ENCODE measurements at regions not wholly inside any gene's neighbourhood (a gene's known extent, or its start where the extent isn't known, plus 50 kb on each side); places are given as distances from the start of the nearest gene placed in this dataset.

- Histone ChIP-seq H3K4me3 (no peak overlapping the region), H3K36me3 (no peaks in the 10 kb centered on the region), H3K9me3 (no peaks in the 10 kb centered on the region), H3K4me1 (no peaks in the 10 kb centered on the region), H3K27me3 (no peaks in the 10 kb centered on the region), H3K27ac (no peak overlapping the region)
- TF ChIP-seq CTCF (IDR thresholded peaks at IDR 0.05) = no peak
- TF ChIP-seq EP300 (IDR thresholded peaks at IDR 0.05) = no peak
- TF ChIP-seq POLR2AphosphoS5 (IDR thresholded peaks at IDR 0.05) = no peak
- no peak for TF ChIP-seq POLR2A (IDR thresholded peaks at IDR 0.05)
- 50 to 66% methylated on average over 4 of the region's 4 CpGs for WGBS, 2 donors
- no peak for DNase-seq
- intact Hi-C loops (cut with DNase I) = no loop called here
Observed at GRCh38 chr2:136219963-136220362, 102.0 kb upstream of the CXCR4 start.

GRCh38 chr2:136219341-136219740 lies 101.4 kb upstream of the CXCR4 start:
- Histone ChIP-seq H3K36me3 (no peaks in the 10 kb centered on the region), H3K4me3 (no peak overlapping the region), H3K9me3 (no peaks in the 10 kb centered on the region), H3K27ac (no peak overlapping the region), H3K27me3 (no peaks in the 10 kb centered on the region), H3K4me1 (no peaks in the 10 kb centered on the region)
- 72 to 82% methylated on average over 6 of the region's 6 CpGs for WGBS, 2 donors
- DNase-seq = no peak
- intact Hi-C loops (cut with DNase I) = no loop called here
- TF ChIP-seq CTCF (IDR thresholded peaks at IDR 0.05) (no peak), POLR2AphosphoS5 (IDR thresholded peaks at IDR 0.05) (no peak), EP300 (IDR thresholded peaks at IDR 0.05) (no peak), POLR2A (IDR thresholded peaks at IDR 0.05) (no peak)

GRCh38 chr2:136217996-136218395 lies 100.0 kb upstream of the CXCR4 start:
- TF ChIP-seq CTCF (IDR thresholded peaks at IDR 0.05) = no peak
- no peak for TF ChIP-seq EP300 (IDR thresholded peaks at IDR 0.05)
- TF ChIP-seq POLR2A (IDR thresholded peaks at IDR 0.05) = no peak
- TF ChIP-seq POLR2AphosphoS5 (IDR thresholded peaks at IDR 0.05) = no peak
- Histone ChIP-seq H3K27me3 (no peaks in the 10 kb centered on the region), H3K4me3 (no peak overlapping the region), H3K9me3 (no peaks in the 10 kb centered on the region), H3K27ac (no peak overlapping the region), H3K4me1 (no peaks in the 10 kb centered on the region), H3K36me3 (no peaks in the 10 kb centered on the region)
- intact Hi-C loops (cut with DNase I) = no loop called here
- 62 to 92% methylated on average over 3 of the region's 3 CpGs for WGBS, 2 donors
- no peak for DNase-seq

GRCh38 chr2:136215908-136216472 lies 98.0 kb upstream of the CXCR4 start:
- no peak for DNase-seq
- TF ChIP-seq POLR2A (IDR thresholded peaks at IDR 0.05) (no peak), EP300 (IDR thresholded peaks at IDR 0.05) (no peak), CTCF (IDR thresholded peaks at IDR 0.05) (no peak), POLR2AphosphoS5 (IDR thresholded peaks at IDR 0.05) (no peak)
- Histone ChIP-seq H3K4me1 (no peaks in the 10 kb centered on the region), H3K27me3 (no peaks in the 10 kb centered on the region), H3K9me3 (no peaks in the 10 kb centered on the region), H3K36me3 (no peaks in the 10 kb centered on the region), H3K4me3 (no peak overlapping the region), H3K27ac (no peak overlapping the region)
- intact Hi-C loops (cut with DNase I) = no loop called here
- 77 to 87% methylated on average over 5 of the region's 5 CpGs for WGBS, 2 donors

GRCh38 chr2:136215449-136215848 lies 97.5 kb upstream of the CXCR4 start:
- WGBS, 2 donors = 90% methylated on average over 2 of the region's 2 CpGs
- intact Hi-C loops (cut with DNase I) = no loop called here

More at GRCh38 chr2:136215449-136215848, 97.5 kb upstream of the CXCR4 start:
- no peak overlapping the region for H3K27ac ChIP-seq
- H3K9me3 ChIP-seq = no peaks in the 10 kb centered on the region
- no peak for DNase-seq
- TF ChIP-seq EP300 (IDR thresholded peaks at IDR 0.05) (no peak), POLR2A (IDR thresholded peaks at IDR 0.05) (no peak)
- H3K4me1 ChIP-seq = no peaks in the 10 kb centered on the region
- H3K36me3 ChIP-seq = no peaks in the 10 kb centered on the region
- H3K27me3 ChIP-seq = no peaks in the 10 kb centered on the region
- no peak overlapping the region for H3K4me3 ChIP-seq
